ENCODE measurements at regions not wholly inside any gene's neighbourhood (a gene's known extent, or its start where the extent isn't known, plus 50 kb on each side); places are given as distances from the start of the nearest gene placed in this dataset.

GRCh38 chrX:79089896-79090584, 54.4 kb upstream of the GPR174 start:
- no peak overlapping the region for H3K4me3 ChIP-seq (ENCODE audit: low read depth, low read length, poor library complexity, severe bottlenecking)
- H3K9me3 ChIP-seq (ENCODE audit: low read depth, low read length, poor library complexity, severe bottlenecking) = no peaks in the 10 kb centered on the region
- TF ChIP-seq EZH2 (IDR thresholded peaks at IDR 0.05; ENCODE audit: borderline replicate concordance, low read depth, low read length, poor library complexity, severe bottlenecking) = no peak
- TF ChIP-seq CTCF (conservative IDR thresholded peaks at IDR 0.05; ENCODE audit: low read depth, low read length) = no peak
- no peak for DNase-seq (ENCODE audit: low spot score)
- H3K27ac ChIP-seq (ENCODE audit: low read depth, low read length, poor library complexity, severe bottlenecking) = peak overlapping the region; percentile 99
- no TSS peak for BruUV-seq (replicated peaks)
- CTCF ChIA-PET = no interaction called here
- H3K36me3 ChIP-seq (ENCODE audit: insufficient read depth, low read length, poor library complexity, severe bottlenecking) = no peaks in the 10 kb centered on the region
- intact Hi-C loops (cut with micrococcal nuclease; ENCODE audit: unreplicated experiment) = loop anchor here (5.0 to 10.0 kb wide), 3 partner anchors 275 to 357 kb away; partner anchors contain the start of genes ITM2A and LPAR4
- H3K4me1 ChIP-seq (ENCODE audit: insufficient read depth, low read length, poor library complexity, severe bottlenecking) = peaks cover 29% of the 10 kb centered on the region
- POLR2A ChIA-PET (ENCODE audit: low non-redundant PET) = interaction anchor here (0.9 kb wide), 1 partner anchor 61 kb away, joined by 3 read pairs; no protein-coding TSS in a partner anchor
- no peaks in the 10 kb centered on the region for H3K27me3 ChIP-seq (replicated peaks; ENCODE audit: insufficient read depth, low read depth, low read length, poor library complexity)

GRCh38 chrX:79094075-79094832, 50.2 kb upstream of the GPR174 start:
- Histone ChIP-seq H3K27ac (ENCODE audit: low read depth, low read length, poor library complexity, severe bottlenecking) (peak overlapping the region; percentile 100), H3K36me3 (ENCODE audit: insufficient read depth, low read length, poor library complexity, severe bottlenecking) (no peaks in the 10 kb centered on the region), H3K4me3 (ENCODE audit: low read depth, low read length, poor library complexity, severe bottlenecking) (no peak overlapping the region), H3K9me3 (ENCODE audit: low read depth, low read length, poor library complexity, severe bottlenecking) (no peaks in the 10 kb centered on the region), H3K27me3 (replicated peaks; ENCODE audit: insufficient read depth, low read depth, low read length, poor library complexity) (no peaks in the 10 kb centered on the region), H3K4me1 (ENCODE audit: insufficient read depth, low read length, poor library complexity, severe bottlenecking) (peaks cover 56% of the 10 kb centered on the region)
- TF ChIP-seq EZH2 (IDR thresholded peaks at IDR 0.05; ENCODE audit: borderline replicate concordance, low read depth, low read length, poor library complexity, severe bottlenecking) (no peak), CTCF (conservative IDR thresholded peaks at IDR 0.05; ENCODE audit: low read depth, low read length) (no peak)
- DNase-seq (ENCODE audit: low spot score) = peak; percentile 88
- ChIA-PET POLR2A (ENCODE audit: low non-redundant PET) (interaction anchor here (0.6 kb wide), 1 partner anchor 539 kb away, joined by 3 read pairs; no protein-coding TSS in a partner anchor), CTCF (interaction anchor here (0.7 to 1.2 kb wide), 3 partner anchors 48 to 539 kb away, joined by 3 to 5 read pairs (median 3); no protein-coding TSS in a partner anchor)
- intact Hi-C loops (cut with micrococcal nuclease; ENCODE audit: unreplicated experiment) = loop anchor here (1.0 to 10.0 kb wide), 6 partner anchors 53 to 539 kb away; partner anchors contain the start of gene ITM2A
- no TSS peak for BruUV-seq (replicated peaks)
